MM.1S (cell line): ENCODE measurements at regions not wholly inside any gene's neighbourhood (a gene's known extent, or its start where the extent isn't known, plus 50 kb on each side); places are given as distances from the start of the nearest gene placed in this dataset.

Experiments
- DNase-seq: peaks from one replicate; pipeline ENCODE4 v3.0.0-alpha.2; 2015
- H2AFZ ChIP-seq: fragments of 300-600 bp; sonication (generic); 2 replicates; pipeline ENCODE4 v1.6.0; 2016; ENCODE audit warnings: antibody characterized with exemption, low read length
- H3F3A ChIP-seq: fragments of 300-600 bp; sonication (generic); 2 replicates; pipeline ENCODE4 v1.6.1; 2016; ENCODE audit warnings: mild to moderate bottlenecking, antibody characterized with exemption, low read length, moderate library complexity, mixed read lengths; ENCODE audit not compliant: insufficient read depth
- H3K27ac ChIP-seq: fragments of 300-600 bp; sonication (generic); 2 replicates; pipeline ENCODE4 v1.5.1; 2016; ENCODE audit warnings: mild to moderate bottlenecking, low read length
- H3K27me3 ChIP-seq: fragments of 300-600 bp; sonication (generic); replicated peaks from 2 replicates; pipeline ENCODE4 v1.6.0; 2016; ENCODE audit warnings: low read length; ENCODE audit not compliant: insufficient read depth
- H3K36me3 ChIP-seq: fragments of 300-600 bp; sonication (generic); replicated peaks from 2 replicates; pipeline ENCODE4 v1.6.1; 2016; ENCODE audit warnings: mild to moderate bottlenecking, low read length, mixed read lengths; ENCODE audit not compliant: insufficient read depth
- H3K4me1 ChIP-seq: fragments of 300-600 bp; sonication (generic); 2 replicates; pipeline ENCODE4 v1.6.1; 2016; ENCODE audit warnings: low read length, mixed read lengths
- H3K4me2 ChIP-seq: fragments of 300-600 bp; sonication (generic); 2 replicates; pipeline ENCODE4 v1.6.0; 2016; ENCODE audit warnings: low read depth, low read length
- H3K4me3 ChIP-seq: fragments of 300-600 bp; sonication (generic); 2 replicates; pipeline ENCODE4 v1.5.1; 2016; ENCODE audit warnings: low read length, mixed read lengths
- H3K79me2 ChIP-seq: fragments of 300-600 bp; sonication (generic); 2 replicates; pipeline ENCODE4 v1.6.1; 2016; ENCODE audit warnings: mixed run types, low read length, mixed read lengths
- H3K9ac ChIP-seq: fragments of 300-600 bp; sonication (generic); 2 replicates; pipeline ENCODE4 v1.6.1; 2016; ENCODE audit warnings: low read length, mixed read lengths
- H3K9me2 ChIP-seq: fragments of 300-600 bp; sonication (generic); replicated peaks from 2 replicates; pipeline ENCODE4 v1.6.1; 2016; ENCODE audit warnings: mild to moderate bottlenecking, low read length, mixed read lengths; ENCODE audit not compliant: insufficient read depth
- H3K9me3 ChIP-seq: fragments of 300-600 bp; sonication (generic); replicated peaks from 2 replicates; pipeline ENCODE4 v1.6.1; 2016; ENCODE audit warnings: mild to moderate bottlenecking, low read length, mixed read lengths; ENCODE audit not compliant: insufficient read depth
- H4K20me1 ChIP-seq: fragments of 300-600 bp; sonication (generic); 2 replicates; pipeline ENCODE4 v1.6.1; 2016; ENCODE audit warnings: mild to moderate bottlenecking, low read length, moderate library complexity, mixed read lengths; ENCODE audit not compliant: insufficient read depth
- CTCF ChIP-seq: fragments of 300-600 bp; sonication (generic); IDR thresholded peaks from 2 replicates; pipeline ENCODE4 v1.5.1; 2016; ENCODE audit warnings: antibody characterized with exemption, low read length, mixed read lengths
- EZH2 ChIP-seq: fragments of 300-600 bp; sonication (generic); optimal IDR thresholded peaks from 2 replicates; pipeline ENCODE3; 2017; ENCODE audit warnings: low read depth, mild to moderate bottlenecking, antibody characterized with exemption, low read length, mixed read lengths
- EZH2phosphoT487 ChIP-seq: fragments of 300-600 bp; sonication (generic); IDR thresholded peaks from 2 replicates; pipeline ENCODE4 v1.6.1; 2018; ENCODE audit warnings: antibody characterized with exemption, low read length

DNA sequence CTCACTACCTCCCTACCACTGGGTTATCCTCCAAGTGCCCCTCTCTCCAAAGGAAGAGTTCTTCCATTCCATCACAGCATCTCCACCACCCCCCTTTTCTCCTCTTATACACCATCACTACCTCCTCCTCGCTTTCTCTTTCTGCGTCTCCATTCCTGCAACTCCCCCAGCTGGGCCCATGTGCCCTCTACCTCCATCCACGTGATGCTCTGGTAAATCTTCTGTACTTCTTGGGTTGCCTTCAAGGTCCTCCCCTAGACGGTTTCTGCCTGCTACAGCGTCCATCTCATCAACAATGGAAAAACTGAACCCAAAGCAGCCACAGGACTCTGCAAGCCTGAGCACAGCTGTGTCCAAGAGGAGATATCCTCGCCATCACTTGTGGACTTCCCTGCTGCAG, 129.5 kb upstream of the SLCO3A1 start:
- Histone ChIP-seq H3K79me2 (no peaks in the 10 kb centered on the region), H3K9ac (no peak overlapping the region), H3F3A (no peaks in the 10 kb centered on the region), H3K27ac (no peak overlapping the region), H2AFZ (no peak overlapping the region), H3K4me2 (no peak overlapping the region), H3K9me3 (no peaks in the 10 kb centered on the region; the same call in 1 of the 2 replicates), H3K9me2 (no peaks in the 10 kb centered on the region), H3K4me3 (no peak overlapping the region), H3K27me3 (no peaks in the 10 kb centered on the region), H4K20me1 (no peaks in the 10 kb centered on the region), H3K4me1 (no peaks in the 10 kb centered on the region), H3K36me3 (no peaks in the 10 kb centered on the region)
- TF ChIP-seq CTCF, result no peak
- TF ChIP-seq EZH2, result no peak
- no peak for TF ChIP-seq EZH2phosphoT487
- DNase-seq, result no peak

DNA sequence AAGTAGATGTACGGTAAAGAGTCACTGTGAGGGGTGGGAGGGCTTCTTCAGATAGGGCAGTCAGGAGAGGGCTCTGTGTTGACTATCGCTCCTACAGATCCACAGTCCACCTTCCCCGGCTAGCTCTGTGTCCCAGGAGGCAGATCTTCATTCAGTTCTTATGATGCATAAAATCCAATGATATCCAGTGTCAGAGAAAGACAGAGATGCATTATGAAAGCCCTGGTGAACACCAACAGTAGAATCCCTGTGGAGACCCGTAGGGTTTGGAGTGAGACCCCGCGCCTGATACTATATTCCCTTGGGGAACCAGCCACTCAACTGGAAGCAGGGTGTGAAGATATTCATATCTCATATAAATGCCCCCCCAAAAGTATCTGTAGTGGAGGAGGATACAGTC, 119.8 kb upstream of the SLCO3A1 start:
- Histone ChIP-seq H3K9ac (no peak overlapping the region), H4K20me1 (no peaks in the 10 kb centered on the region), H3K4me1 (no peaks in the 10 kb centered on the region), H2AFZ (no peak overlapping the region), H3K4me3 (no peak overlapping the region), H3K4me2 (no peak overlapping the region), H3K27me3 (no peaks in the 10 kb centered on the region), H3K9me2 (no peaks in the 10 kb centered on the region), H3K36me3 (no peaks in the 10 kb centered on the region), H3F3A (no peaks in the 10 kb centered on the region), H3K27ac (no peak overlapping the region), H3K79me2 (no peaks in the 10 kb centered on the region), H3K9me3 (no peaks in the 10 kb centered on the region)
- DNase-seq, result no peak
- TF ChIP-seq CTCF (no peak), EZH2phosphoT487 (no peak), EZH2 (no peak)

DNA sequence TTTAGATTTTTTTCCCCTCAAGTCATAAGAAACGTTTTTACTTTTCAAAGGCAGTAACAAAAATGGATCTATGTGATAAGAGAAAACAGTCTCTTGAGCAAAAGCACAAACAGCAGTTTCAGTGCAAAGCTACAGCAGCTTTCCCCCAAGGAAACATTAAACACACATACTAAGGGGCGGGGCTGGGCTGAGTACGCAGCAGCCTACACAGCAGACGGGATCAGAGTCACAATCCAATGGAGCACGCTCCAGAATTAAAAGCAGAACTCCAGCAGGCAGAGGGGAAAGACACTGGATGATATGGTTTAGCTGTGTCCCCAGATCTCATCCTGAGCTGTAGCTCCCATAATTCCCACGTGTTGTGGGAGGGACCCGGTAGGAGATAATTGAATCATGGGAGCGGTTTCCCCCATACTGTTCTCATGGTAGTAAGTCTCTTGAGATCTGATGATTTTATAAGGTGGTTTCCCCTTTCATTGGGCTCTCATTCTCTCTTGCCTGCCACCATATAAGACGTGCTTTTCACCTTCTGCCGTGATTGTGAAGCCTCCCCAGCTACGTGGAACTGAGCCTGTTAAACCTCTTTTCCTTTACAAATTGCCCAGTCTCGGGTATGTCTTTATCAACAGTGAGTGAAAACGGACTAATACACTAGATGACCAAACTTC, 116.2 kb upstream of the SLCO3A1 start:
- Histone ChIP-seq H3K9me2 (no peaks in the 10 kb centered on the region), H3K4me2 (no peak overlapping the region), H3K27ac (no peak overlapping the region), H3F3A (no peaks in the 10 kb centered on the region), H3K4me1 (no peaks in the 10 kb centered on the region), H3K79me2 (no peaks in the 10 kb centered on the region), H4K20me1 (no peaks in the 10 kb centered on the region), H3K9ac (no peak overlapping the region), H2AFZ (no peak overlapping the region), H3K4me3 (no peak overlapping the region), H3K9me3 (no peaks in the 10 kb centered on the region), H3K27me3 (no peaks in the 10 kb centered on the region), H3K36me3 (no peaks in the 10 kb centered on the region)
- no peak for TF ChIP-seq CTCF
- TF ChIP-seq EZH2, result no peak
- no peak for TF ChIP-seq EZH2phosphoT487
- DNase-seq, result no peak
